ENCODE measurements at regions not wholly inside any gene's neighbourhood (a gene's known extent, or its start where the extent isn't known, plus 50 kb on each side); places are given as distances from the start of the nearest gene placed in this dataset.
"Not testable (repeated sequence)": the region's sequence is repeated elsewhere in the genome, so short reads cannot be mapped to it uniquely, and the experiment has no call there.

- peak overlapping the region; percentile 14 for H3K4me3 ChIP-seq
- peaks cover 36% of the 10 kb centered on the region for H3K4me1 ChIP-seq
- no peaks in the 10 kb centered on the region for H3K27me3 ChIP-seq
- H3K9me3 ChIP-seq (replicated peaks), result 0 out of 2 replicates have a peak, but pooled peaks cover 3% of the 10 kb centered on the region
- H3K27ac ChIP-seq, result peak overlapping the region; percentile 71
- peak; percentile 47 to 65 for DNase-seq
- no peaks in the 10 kb centered on the region for H3K36me3 ChIP-seq
Measured at GRCh38 chr7:81175275-81175940, 256.6 kb upstream of the SEMA3C start.

DNA sequence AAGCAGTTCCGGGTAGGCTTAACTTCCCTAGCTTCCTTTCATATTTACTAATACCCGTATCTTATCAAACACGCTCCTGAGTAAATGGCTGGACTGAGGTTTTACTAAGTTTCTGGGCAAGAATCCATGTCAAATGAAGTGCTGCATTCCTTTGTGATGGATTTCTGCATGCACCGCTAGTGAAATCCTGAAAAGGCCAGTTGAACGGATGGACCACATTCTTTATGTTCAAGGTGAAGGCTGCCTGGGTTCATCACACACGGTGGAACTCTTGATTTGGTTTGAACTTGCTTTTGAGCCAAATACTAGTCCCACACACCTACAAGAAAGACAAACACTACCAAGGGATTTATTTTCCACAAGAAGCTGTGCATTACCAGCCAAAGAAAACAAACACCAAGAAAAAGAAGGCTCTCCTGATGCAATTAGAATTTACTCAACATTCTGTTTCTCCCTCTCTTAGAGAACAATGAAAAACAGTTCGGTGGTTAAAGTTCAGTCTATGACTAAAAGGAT is 255.0 kb upstream of the SEMA3C start:
- no peaks in the 10 kb centered on the region for H3K27me3 ChIP-seq
- 0 out of 2 replicates have a peak, but pooled peaks cover 3% of the 10 kb centered on the region for H3K9me3 ChIP-seq (replicated peaks)
- H3K4me3 ChIP-seq, result peak overlapping the region; percentile 24
- H3K36me3 ChIP-seq, result no peaks in the 10 kb centered on the region
- peak; percentile 73 to 83 for DNase-seq
- H3K27ac ChIP-seq, result peak overlapping the region; percentile 71
- H3K4me1 ChIP-seq, result peaks cover 44% of the 10 kb centered on the region

DNA sequence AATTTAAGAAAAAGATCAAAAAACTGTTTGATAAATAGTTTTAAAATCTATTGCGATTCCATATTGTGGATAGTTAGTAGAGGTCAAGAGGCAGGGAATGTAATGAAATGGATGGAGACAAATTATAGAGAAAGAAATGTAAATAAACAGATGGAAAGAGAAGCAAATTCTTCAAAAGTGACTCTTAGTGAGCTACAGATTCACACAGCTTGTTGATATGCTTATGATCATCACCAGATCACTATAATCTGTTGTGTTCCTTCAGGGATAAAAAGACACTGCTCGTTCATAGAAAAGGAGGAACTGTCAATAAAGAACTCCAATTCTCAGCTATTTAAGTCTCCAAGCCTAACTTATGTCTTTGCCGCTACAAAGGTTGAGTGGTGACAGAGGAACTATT is 251.4 kb upstream of the SEMA3C start:
- Histone ChIP-seq H3K36me3 (no peaks in the 10 kb centered on the region), H3K4me3 (no peak overlapping the region), H3K27me3 (no peaks in the 10 kb centered on the region), H3K9me3 (replicated peaks) (no peaks in the 10 kb centered on the region), H3K27ac (no peak overlapping the region), H3K4me1 (peaks cover 47% of the 10 kb centered on the region)
- DNase-seq, result no peak

GRCh38 chr7:81167934-81168333 is 249.1 kb upstream of the SEMA3C start:
- Histone ChIP-seq H3K27me3 (no peaks in the 10 kb centered on the region), H3K4me1 (peaks cover 29% of the 10 kb centered on the region), H3K36me3 (no peaks in the 10 kb centered on the region), H3K27ac (no peak overlapping the region), H3K9me3 (replicated peaks) (no peaks in the 10 kb centered on the region), H3K4me3 (no peak overlapping the region)
- DNase-seq, result no peak

- DNase-seq, result no peak
- Histone ChIP-seq H3K9me3 (replicated peaks) (no peaks in the 10 kb centered on the region), H3K27me3 (no peaks in the 10 kb centered on the region), H3K4me1 (peaks cover 41% of the 10 kb centered on the region), H3K4me3 (no peak overlapping the region), H3K36me3 (no peaks in the 10 kb centered on the region), H3K27ac (no peak overlapping the region)
Measured at GRCh38 chr7:81165070-81165469, 246.2 kb upstream of the SEMA3C start.

DNA sequence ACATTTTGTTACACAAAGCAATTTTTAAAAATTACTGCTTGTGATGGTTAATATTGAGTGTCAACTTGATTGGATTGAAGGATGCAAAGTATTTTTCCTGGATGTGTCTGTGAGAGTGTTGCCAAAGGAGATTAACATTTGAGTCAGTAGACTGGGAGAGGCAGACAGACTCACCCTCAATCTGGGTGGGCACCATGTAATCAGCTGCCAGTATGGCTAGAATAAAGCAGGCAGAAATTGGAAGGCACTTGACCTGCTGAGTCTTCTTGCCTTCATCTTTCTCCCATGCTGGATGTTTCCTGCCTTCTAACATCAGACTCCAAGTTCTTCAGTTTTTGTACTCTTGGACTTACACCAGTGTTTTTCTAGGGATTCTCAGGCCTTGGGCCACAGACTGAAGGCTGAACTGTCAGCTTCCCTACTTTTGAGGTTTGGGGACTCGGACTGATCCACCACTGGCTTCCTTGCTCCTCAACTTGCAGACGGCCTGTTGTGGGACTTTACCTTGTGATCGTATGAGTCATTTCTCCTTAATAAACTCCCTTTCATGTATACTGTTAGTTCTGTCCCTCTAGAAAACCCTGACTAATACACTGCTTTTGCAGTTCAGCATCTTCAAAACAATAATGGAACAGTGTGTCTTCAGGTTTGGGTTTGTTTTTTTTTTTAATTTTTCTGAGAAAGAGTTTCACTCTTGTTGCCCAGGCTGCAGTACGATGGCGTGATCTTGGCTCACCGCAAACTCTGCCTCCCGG is 244.1 kb upstream of the SEMA3C start:
- H3K27ac ChIP-seq, result peak overlapping the region; percentile 89
- H3K4me3 ChIP-seq, result no peak overlapping the region
- H3K9me3 ChIP-seq (replicated peaks), result no peaks in the 10 kb centered on the region
- DNase-seq, result no peak
- peaks cover 57% of the 10 kb centered on the region for H3K4me1 ChIP-seq
- H3K27me3 ChIP-seq, result no peaks in the 10 kb centered on the region
- no peaks in the 10 kb centered on the region for H3K36me3 ChIP-seq

DNA sequence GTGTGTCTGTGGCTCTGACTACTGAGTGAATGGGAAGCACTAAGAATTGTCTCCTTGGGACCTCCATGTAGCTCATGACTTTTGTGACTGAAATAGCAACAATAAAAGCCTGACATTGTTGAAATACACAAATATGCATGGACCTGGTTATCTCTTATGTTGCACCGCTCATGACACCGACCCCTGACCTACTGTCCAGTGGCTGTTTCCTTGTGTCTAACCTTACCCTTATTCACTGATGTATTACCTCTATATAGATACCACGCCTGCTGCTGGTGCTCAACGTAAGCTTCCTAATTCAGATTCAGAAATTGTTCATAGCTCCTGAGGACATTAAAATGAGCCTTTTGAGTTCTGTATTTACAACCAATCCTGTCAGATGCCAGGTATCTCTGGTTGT is 243.4 kb upstream of the SEMA3C start:
- H3K4me1 ChIP-seq, result peaks cover 61% of the 10 kb centered on the region
- DNase-seq, result no peak
- H3K36me3 ChIP-seq, result no peaks in the 10 kb centered on the region
- H3K9me3 ChIP-seq (replicated peaks), result no peaks in the 10 kb centered on the region
- peak overlapping the region; percentile 89 for H3K27ac ChIP-seq
- no peaks in the 10 kb centered on the region for H3K27me3 ChIP-seq
- no peak overlapping the region for H3K4me3 ChIP-seq

GRCh38 chr7:81161451-81162075 is 242.7 kb upstream of the SEMA3C start:
- H3K4me3 ChIP-seq, result peak overlapping the region; percentile 46; the same call in 1 of the 2 replicates
- DNase-seq, result peak; percentile 94 to 98
- H3K36me3 ChIP-seq, result no peaks in the 10 kb centered on the region
- H3K27ac ChIP-seq, result peak overlapping the region; percentile 89
- no peaks in the 10 kb centered on the region for H3K27me3 ChIP-seq
- H3K9me3 ChIP-seq (replicated peaks), result no peaks in the 10 kb centered on the region
- peaks cover 59% of the 10 kb centered on the region for H3K4me1 ChIP-seq

DNA sequence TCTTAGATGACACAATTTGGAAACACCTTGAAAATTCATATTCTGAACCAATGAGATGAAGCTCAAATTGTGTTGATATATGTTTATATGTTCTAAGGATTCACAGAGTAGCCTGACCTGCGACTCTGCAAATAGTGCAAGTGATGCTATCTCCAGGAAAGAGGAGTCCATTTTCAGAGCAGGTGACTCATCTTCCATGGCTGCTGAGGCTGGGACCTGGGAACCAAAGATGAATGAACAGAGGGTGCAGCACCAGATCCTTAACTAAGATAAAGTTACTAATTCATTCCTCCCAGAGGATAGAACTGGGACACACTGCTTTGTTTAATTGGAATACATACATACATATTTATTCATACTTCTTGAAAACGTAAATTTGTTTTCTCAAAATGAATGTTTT is 240.6 kb upstream of the SEMA3C start:
- Histone ChIP-seq H3K4me3 (no peak overlapping the region), H3K36me3 (no peaks in the 10 kb centered on the region), H3K4me1 (peaks cover 45% of the 10 kb centered on the region), H3K27ac (peak overlapping the region; percentile 89; the same call in 1 of the 2 replicates), H3K27me3 (no peaks in the 10 kb centered on the region), H3K9me3 (replicated peaks) (no peaks in the 10 kb centered on the region)
- DNase-seq, result peak; percentile 52 to 73

DNA sequence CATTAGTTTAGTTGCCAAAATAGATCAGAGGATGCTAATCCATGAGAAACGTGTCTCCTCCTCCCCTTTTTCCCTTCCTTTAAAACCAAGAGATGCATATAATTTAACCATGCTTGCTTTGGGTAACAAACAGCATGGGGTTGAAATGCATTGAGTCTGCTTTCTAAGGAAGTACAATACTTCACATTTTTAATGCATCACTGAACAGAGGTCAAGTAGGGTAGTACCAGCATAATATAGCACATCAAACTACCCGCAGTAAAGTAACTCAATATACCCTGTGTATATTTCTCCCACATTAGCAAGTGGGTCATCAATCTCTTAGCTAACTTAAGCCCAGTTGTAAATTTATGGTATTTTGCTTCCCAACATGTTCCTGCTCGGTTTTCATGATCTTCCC is 239.3 kb upstream of the SEMA3C start:
- Histone ChIP-seq H3K4me3 (no peak overlapping the region), H3K9me3 (replicated peaks) (no peaks in the 10 kb centered on the region), H3K27ac (no peak overlapping the region), H3K27me3 (no peaks in the 10 kb centered on the region), H3K36me3 (no peaks in the 10 kb centered on the region), H3K4me1 (peaks cover 43% of the 10 kb centered on the region)
- no peak for DNase-seq

DNA sequence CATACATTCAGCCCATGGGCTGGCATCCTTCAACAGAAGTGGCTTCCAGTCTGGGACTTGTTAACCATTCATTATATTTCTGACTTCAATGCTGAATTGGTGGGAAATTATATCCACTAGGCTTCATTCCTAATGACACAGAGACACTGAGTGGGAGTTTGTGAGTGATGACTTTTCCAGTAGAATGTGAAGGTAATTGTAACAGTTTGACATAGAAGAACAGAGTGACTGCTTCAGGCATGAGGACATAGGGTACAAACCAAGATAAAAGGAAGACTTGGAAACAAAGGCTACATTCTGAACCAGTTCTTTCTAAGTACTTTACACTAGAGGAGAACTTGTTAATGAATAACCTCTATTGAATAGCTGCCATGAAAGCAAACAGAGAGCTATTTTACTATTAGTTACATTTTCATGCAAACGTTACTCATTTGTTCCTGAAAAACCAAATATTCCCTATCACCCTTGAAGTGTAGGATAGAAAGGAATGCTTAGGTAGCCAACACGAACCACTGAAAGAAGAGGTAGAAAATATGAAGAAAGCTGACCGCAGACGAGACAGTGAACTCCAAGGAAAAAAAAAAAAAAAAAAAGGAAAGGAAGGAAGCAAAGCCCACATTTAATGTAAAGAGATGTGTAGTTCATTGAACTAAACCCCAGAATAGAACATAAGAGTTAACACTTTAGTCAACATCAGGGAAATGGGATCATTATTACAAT is 237.0 kb upstream of the SEMA3C start:
- Histone ChIP-seq H3K27ac (no peak overlapping the region), H3K27me3 (no peaks in the 10 kb centered on the region), H3K36me3 (no peaks in the 10 kb centered on the region), H3K4me3 (no peak overlapping the region), H3K4me1 (peaks cover 33% of the 10 kb centered on the region), H3K9me3 (replicated peaks) (no peaks in the 10 kb centered on the region)
- DNase-seq, result no peak

DNA sequence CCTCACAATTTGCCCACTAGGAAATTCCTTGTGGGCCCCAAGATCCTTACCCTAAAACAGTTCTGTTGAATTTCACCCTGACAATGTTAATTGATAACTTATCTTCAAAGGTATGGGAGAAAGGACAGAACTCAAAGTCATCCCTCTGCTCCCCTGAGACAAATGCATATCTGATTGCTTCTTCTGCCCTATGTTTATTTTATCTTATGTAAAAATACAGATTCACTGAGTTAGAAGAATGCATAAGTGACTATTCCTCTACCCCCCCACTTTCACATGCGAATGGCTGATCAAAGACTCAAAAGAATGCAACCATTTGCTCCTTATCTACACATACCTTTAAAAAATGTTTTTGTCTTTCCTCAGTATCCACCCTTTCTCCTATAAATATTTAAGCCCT is 235.7 kb upstream of the SEMA3C start:
- Histone ChIP-seq H3K27ac (no peak overlapping the region), H3K4me1 (peaks cover 26% of the 10 kb centered on the region), H3K27me3 (no peaks in the 10 kb centered on the region), H3K9me3 (replicated peaks) (no peaks in the 10 kb centered on the region), H3K4me3 (no peak overlapping the region), H3K36me3 (no peaks in the 10 kb centered on the region)
- no peak for DNase-seq

DNA sequence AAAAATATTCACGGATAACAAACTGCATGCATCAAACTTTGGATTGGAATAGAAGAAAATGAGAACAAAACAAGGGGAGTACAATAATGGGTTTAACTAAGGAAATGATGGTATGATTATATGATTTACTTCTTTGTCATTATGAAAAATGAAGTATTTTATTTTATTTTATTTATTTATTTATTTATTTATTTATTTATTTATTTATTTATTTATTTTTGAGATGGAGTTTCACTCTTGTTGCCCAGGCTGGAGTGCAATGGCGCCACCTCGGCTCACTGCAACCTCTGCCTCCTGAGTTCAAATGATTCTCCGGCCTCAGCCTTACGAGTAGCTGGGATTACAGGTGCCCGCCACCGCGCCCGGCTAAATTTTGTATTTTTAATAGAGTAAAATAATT is 234.1 kb upstream of the SEMA3C start:
- not testable (repeated sequence) for H3K27ac ChIP-seq; H3K9me3 ChIP-seq (replicated peaks); H3K4me3 ChIP-seq; H3K27me3 ChIP-seq; DNase-seq; H3K36me3 ChIP-seq
- peaks cover 14% of the 10 kb centered on the region for H3K4me1 ChIP-seq

DNA sequence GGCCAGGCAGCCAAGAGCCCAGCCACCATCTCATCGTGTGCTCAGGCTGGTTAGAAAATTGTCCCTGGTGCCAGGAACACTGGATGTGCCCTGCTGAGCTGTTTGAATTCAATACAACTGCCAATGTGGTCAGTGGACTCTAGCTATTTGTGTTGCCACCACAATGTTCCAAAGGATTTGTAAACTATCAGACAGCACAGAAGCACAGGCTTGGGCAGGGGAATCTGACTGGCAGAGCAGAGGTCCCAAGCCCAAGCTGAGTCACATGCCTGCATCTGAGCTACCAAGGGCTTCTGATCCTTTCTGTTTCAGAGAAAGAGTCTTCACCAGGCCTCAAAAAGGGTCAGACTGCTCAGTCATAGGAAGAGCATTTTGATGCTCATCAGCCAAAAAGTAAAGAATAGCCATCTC is 232.1 kb upstream of the SEMA3C start:
- Histone ChIP-seq H3K36me3 (no peaks in the 10 kb centered on the region), H3K4me1 (peaks cover 10% of the 10 kb centered on the region; the same call in 1 of the 2 replicates), H3K27me3 (no peaks in the 10 kb centered on the region), H3K4me3 (no peak overlapping the region), H3K9me3 (replicated peaks) (peaks cover 8% of the 10 kb centered on the region), H3K27ac (no peak overlapping the region)
- no peak for DNase-seq
